H1 (cell line): ENCODE measurements at regions not wholly inside any gene's neighbourhood (a gene's known extent, or its start where the extent isn't known, plus 50 kb on each side); places are given as distances from the start of the nearest gene placed in this dataset.

ENCODE experiments used
- CHD7 ChIP-seq: fragments of 300-600 bp; sonication (generic); IDR thresholded peaks from 2 replicates; pipeline ENCODE4 v1.7.1; 2012; ENCODE audit warnings: low read length, moderate library complexity, mild to moderate bottlenecking, inconsistent platforms; ENCODE audit not compliant: insufficient replicate concordance
- NANOG ChIP-seq: IDR thresholded peaks from 2 replicates; pipeline ENCODE4 v1.6.1; 2011; ENCODE audit warnings: low read length, low read depth, mild to moderate bottlenecking, inconsistent platforms; ENCODE audit not compliant: insufficient read depth, poor library complexity, severe bottlenecking

- no peak for TF ChIP-seq CHD7
- no peak for TF ChIP-seq NANOG
Observed at GRCh38 chr1:38571726-38572125, 287.8 kb downstream of the RRAGC start (continued).
